BE2C (cell line): ENCODE measurements at regions not wholly inside any gene's neighbourhood (a gene's known extent, or its start where the extent isn't known, plus 50 kb on each side); places are given as distances from the start of the nearest gene placed in this dataset.

Experiments
- DNase-seq: peaks from one replicate; pipeline ENCODE4 v3.0.0-alpha.2; 2020
- H3K27me3 ChIP-seq: fragments of 250-450 bp; sonication (Bioruptor Pico); 2 replicates; pipeline ENCODE4 v1.5.1; 2020; ENCODE audit warnings: mild to moderate bottlenecking
- H3K36me3 ChIP-seq: fragments of 250-450 bp; sonication (Bioruptor Pico); 2 replicates; pipeline ENCODE4 v1.5.1; 2020; ENCODE audit warnings: mild to moderate bottlenecking
- H3K4me1 ChIP-seq: fragments of 250-450 bp; sonication (Bioruptor Pico); 2 replicates; pipeline ENCODE4 v1.5.1; 2020
- H3K4me3 ChIP-seq: 2 replicates; pipeline ENCODE4 v1.5.1; 2011; ENCODE audit warnings: low read depth, low read length
- H3K9me3 ChIP-seq: fragments of 250-450 bp; sonication (Bioruptor Pico); 2 replicates; pipeline ENCODE4 v1.5.1; 2020
- TF ChIP-seq, protein P1 (sequence below): IDR thresholded peaks from 2 replicates; pipeline ENCODE4 v1.5.1; 2012; ENCODE audit warnings: mild to moderate bottlenecking, low read depth, low read length

DNA sequence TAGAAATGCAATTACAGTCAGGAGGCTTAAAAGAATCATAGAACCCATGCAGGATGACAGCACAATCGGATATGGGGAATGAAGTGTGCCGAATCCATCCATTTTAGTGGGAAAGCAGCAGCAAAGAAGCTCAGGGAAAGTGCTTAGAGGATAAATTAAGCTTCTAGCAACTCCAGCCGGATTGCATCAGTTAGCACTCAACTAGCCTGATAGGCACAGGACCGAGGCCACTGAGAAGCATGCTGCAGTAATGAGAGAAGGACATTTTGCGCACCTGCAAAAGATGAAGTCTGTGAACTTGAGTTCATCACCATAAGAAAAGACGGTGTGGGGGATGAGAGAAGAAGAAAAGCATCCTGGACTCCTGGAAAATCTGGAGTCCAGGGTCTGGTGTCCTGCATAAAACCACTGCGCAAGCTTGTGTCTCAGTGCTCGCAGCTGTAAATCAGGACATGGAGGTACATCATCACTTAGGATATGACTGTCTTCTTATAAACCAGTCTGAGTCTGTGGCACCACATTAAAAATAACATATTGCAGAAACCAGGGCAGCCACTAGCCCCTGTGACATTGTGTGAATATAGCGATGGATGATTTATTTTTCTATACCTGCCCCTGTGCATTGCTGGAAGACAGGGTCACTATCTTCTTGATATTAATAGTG, 665.5 kb upstream of the SOX11 start:
- Histone ChIP-seq H3K4me1 (no peaks in the 10 kb centered on the region), H3K27me3 (no peaks in the 10 kb centered on the region), H3K36me3 (no peaks in the 10 kb centered on the region), H3K9me3 (peaks cover 7% of the 10 kb centered on the region; the same call in 1 of the 2 replicates), H3K4me3 (no peak overlapping the region)
- TF ChIP-seq, protein P1, sequence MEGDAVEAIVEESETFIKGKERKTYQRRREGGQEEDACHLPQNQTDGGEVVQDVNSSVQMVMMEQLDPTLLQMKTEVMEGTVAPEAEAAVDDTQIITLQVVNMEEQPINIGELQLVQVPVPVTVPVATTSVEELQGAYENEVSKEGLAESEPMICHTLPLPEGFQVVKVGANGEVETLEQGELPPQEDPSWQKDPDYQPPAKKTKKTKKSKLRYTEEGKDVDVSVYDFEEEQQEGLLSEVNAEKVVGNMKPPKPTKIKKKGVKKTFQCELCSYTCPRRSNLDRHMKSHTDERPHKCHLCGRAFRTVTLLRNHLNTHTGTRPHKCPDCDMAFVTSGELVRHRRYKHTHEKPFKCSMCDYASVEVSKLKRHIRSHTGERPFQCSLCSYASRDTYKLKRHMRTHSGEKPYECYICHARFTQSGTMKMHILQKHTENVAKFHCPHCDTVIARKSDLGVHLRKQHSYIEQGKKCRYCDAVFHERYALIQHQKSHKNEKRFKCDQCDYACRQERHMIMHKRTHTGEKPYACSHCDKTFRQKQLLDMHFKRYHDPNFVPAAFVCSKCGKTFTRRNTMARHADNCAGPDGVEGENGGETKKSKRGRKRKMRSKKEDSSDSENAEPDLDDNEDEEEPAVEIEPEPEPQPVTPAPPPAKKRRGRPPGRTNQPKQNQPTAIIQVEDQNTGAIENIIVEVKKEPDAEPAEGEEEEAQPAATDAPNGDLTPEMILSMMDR: no peak
- no peak for DNase-seq

DNA sequence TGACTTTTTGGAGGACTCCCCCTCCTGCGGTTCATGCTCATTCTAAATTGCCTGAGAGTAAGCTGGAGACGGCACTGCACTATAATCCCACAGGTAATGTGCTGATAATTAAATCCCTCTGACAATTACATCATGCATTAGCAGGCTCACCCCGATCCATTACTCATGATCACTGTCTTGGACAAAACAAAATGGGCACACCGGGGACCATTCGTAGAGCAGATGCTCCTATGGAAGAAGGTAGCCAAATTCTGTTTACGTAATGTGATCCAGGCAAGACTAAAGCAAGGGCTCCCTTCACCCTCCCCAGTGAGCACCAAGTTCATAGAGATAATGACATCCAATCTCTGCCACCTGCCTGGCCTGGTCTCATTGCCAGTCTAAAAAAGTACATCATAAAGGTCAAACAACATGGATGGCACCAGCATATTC, 657.1 kb upstream of the SOX11 start:
- Histone ChIP-seq H3K9me3 (no peaks in the 10 kb centered on the region; the same call in none of the 2 replicates), H3K4me1 (no peaks in the 10 kb centered on the region), H3K36me3 (no peaks in the 10 kb centered on the region), H3K27me3 (no peaks in the 10 kb centered on the region), H3K4me3 (no peak overlapping the region)
- TF ChIP-seq, protein P1: no peak
- DNase-seq: no peak

GRCh38 chr2:5036256-5036655, 655.9 kb upstream of the SOX11 start:
- Histone ChIP-seq H3K36me3 (no peaks in the 10 kb centered on the region), H3K27me3 (no peaks in the 10 kb centered on the region), H3K4me1 (no peaks in the 10 kb centered on the region), H3K4me3 (no peak overlapping the region), H3K9me3 (no peaks in the 10 kb centered on the region; the same call in none of the 2 replicates)
- TF ChIP-seq, protein P1: no peak
- DNase-seq: no peak

- Histone ChIP-seq H3K36me3 (no peaks in the 10 kb centered on the region), H3K4me3 (no peak overlapping the region), H3K27me3 (no peaks in the 10 kb centered on the region), H3K4me1 (no peaks in the 10 kb centered on the region), H3K9me3 (no peaks in the 10 kb centered on the region; the same call in none of the 2 replicates)
- DNase-seq: no peak
- TF ChIP-seq, protein P1: no peak
Measured at GRCh38 chr2:5039241-5039975, 652.8 kb upstream of the SOX11 start.

- TF ChIP-seq, protein P1: no peak
- H3K4me3 ChIP-seq: no peak overlapping the region
- DNase-seq: no peak
Measured at GRCh38 chr2:5040571-5040970, 651.6 kb upstream of the SOX11 start.

DNA sequence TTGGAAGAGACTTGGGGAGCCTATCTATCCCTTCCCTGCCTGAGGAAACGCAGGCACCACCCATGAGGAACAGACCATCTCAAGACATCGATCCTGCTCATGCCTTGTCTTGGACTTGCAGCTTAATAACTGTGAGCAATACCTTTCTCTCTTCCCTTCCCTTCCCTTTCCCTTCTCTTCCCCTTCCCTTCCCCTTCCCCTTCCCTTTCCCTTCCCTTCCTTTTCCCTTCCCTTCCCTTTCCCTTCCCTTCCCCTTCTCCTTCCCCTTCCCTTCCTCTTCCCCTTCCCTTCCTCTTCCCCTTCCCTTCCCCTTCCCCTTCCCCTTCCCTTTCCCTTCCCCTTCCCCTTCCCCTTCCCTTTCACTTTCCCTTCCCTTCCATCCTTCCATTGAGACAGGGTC, 650.7 kb upstream of the SOX11 start:
- H3K9me3 ChIP-seq: no peaks in the 10 kb centered on the region; the same call in none of the 2 replicates
- no peaks in the 10 kb centered on the region for H3K27me3 ChIP-seq
- TF ChIP-seq, protein P1: no peak
- no peak for DNase-seq
- no peak overlapping the region for H3K4me3 ChIP-seq
- H3K36me3 ChIP-seq: no peaks in the 10 kb centered on the region
- H3K4me1 ChIP-seq: no peaks in the 10 kb centered on the region

More at GRCh38 chr2:5040571-5040970, 651.6 kb upstream of the SOX11 start:
- H3K4me1 ChIP-seq: no peaks in the 10 kb centered on the region
- no peaks in the 10 kb centered on the region for H3K27me3 ChIP-seq
- H3K36me3 ChIP-seq: no peaks in the 10 kb centered on the region
- H3K9me3 ChIP-seq: no peaks in the 10 kb centered on the region; the same call in none of the 2 replicates
